HL-60/S4 treated with retinoic acid at 250 ng/mL for 4 days and 3 days (cell line): ENCODE measurements at regions not wholly inside any gene's neighbourhood (a gene's known extent, or its start where the extent isn't known, plus 50 kb on each side); places are given as distances from the start of the nearest gene placed in this dataset.
"Not testable (repeated sequence)": the region's sequence is repeated elsewhere in the genome, so short reads cannot be mapped to it uniquely, and the experiment has no call there.

Experiments used
- in situ Hi-C: fragments of 300-500 bp; cut with MboI; formaldehyde crosslinking; loops from 2 replicates; pipeline ENCODE4 v1.7.0; 2022; ENCODE audit warnings: low sequenced_read_pairs

DNA sequence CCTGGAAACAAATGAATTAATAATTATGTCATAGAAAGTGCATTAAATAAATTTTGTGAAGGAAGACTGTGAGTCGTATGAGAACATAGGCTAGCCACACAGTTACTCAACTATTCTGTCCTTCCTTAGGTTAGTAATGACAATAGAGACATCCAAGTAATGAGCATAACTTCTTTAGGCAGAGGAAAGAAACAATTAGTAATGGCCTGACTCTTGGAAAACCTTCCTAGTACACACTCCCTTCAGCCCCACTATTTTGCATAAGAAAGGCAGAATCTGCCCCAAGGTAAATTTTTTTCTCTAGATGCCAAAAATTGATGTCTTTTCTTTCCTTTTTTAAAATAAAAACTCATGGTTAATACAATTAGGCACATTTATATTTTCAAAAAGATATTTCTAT lies 1619.0 kb upstream of the WWC1 start:
- in situ Hi-C loops, result no loop called here

GRCh38 chr5:166677891-166678290 lies 1613.6 kb upstream of the WWC1 start:
- in situ Hi-C loops, result no loop called here

GRCh38 chr5:166679331-166679730 lies 1612.1 kb upstream of the WWC1 start:
- in situ Hi-C loops, result no loop called here

DNA sequence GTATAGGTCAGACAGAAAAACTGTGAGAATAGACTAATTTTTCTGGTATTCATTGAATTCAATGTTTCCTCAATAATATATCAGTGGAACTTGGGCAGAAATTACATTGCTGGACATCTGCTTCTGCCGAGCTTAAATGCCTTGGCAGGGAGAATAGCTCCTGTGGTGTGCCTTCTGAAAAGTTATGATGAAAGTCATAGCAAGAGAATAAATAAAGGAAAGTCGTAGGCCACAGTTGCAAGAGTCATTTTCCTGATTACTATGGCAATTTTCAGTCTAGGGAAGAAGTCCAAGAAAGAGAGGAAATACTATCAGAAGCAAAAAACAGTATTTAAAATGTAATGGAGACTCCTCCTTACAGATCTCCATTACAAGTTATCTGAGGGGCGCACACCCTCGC lies 1596.1 kb upstream of the WWC1 start:
- in situ Hi-C loops, result no loop called here

DNA sequence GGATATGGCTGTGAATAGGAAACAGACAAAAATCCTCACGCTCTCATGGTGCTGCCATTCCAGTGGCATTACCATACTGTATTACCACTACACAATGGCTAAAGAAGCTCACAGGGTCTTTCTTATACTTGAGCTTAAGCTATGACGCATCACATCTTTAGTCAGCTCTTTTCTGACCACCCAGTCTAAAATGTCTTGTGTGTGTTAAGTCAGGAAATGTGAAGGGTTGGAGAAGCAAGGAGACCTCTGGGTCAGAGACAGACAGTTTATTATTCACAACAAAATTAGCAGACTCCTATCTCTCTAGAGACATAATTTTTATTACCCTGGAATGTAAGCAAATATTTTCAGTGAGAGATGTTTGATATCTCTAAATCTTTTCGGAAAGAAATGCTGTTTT lies 1583.2 kb upstream of the WWC1 start:
- in situ Hi-C loops, result no loop called here

- in situ Hi-C loops, result no loop called here
Observed at GRCh38 chr5:166709691-166710090, 1581.8 kb upstream of the WWC1 start.

GRCh38 chr5:166710271-166710670 lies 1581.2 kb upstream of the WWC1 start:
- in situ Hi-C loops, result no loop called here

DNA sequence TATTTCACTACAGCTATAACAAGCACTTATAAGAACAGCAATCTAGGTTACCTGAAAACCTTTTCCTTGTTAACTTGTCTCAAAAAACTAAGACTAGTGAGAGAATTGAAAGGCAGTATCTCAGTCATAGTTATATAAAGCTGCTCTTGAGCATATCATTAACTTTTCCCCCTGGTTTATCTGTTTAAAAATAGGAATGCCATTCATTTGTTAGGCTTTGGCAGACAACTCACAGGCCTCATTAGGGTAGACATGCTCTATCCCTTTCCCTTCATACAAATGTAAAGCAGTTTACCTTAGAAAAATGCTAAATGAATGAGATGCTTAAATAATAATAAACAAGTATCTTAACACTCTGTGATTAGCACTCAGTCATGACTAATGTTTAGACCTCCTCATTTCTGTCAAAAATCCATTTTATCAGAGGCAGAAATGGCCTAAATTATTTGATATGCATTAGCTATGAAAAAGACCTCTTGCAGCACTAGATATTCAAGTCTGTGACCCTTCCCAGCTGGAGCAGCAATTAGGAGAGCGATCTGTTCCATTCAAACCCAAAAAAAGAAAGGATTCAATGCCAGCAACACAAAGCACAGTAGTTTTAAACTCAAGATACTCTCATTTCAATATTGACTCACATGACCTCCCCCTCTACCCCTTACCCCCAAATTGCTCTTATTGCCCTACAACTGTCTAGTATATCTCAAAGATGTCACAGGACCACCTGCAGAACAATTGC lies 1578.8 kb upstream of the WWC1 start:
- in situ Hi-C loops, result no loop called here

DNA sequence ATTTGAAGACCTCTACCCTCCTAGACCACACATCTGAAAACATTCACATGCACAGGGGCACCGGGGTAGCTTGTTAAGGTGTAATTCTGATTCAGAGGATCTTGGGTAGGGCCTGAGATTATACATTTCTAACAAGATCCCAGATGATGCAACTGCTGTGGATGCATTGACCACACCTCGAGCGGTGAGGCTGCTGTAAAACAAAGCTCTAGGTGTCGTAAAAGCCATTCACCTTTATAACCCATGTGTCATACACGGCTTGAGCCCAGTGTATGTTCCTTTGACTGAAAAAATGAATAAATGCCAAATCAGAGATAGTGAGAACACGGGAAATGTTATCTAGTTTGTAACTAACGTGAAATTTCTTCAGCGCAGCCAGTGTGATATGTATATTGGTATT lies 1578.2 kb upstream of the WWC1 start:
- in situ Hi-C loops, result no loop called here

DNA sequence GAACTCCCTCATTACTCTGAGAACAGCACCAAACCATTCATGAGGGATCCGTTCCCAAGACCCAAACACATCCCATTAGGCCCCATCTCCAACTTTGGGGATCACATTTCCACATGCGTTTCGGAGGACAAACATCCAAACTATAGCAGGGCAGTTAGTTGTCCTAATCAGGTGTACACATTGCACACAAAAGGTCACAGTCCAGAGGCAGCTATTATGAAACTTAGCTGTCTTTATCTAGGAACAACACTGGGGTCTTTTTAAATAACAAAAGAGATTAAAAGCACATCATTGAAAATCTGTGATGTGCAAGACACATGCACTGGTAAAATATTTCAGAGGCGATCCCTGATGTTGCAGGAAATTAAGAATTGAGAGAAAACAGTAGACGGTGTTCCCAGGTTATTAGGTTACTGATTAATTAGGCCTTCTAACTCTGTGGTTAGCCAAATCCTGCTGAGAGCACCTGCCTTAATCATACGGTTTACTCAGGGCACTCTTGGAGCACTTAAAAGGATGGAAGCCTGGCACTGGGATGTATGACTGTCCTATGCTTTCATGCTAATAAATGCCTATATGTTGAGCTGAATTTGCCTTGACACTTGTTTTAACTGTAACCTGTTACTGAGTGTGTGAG lies 1574.5 kb upstream of the WWC1 start:
- in situ Hi-C loops, result no loop called here

GRCh38 chr5:166719991-166720390 lies 1571.5 kb upstream of the WWC1 start:
- in situ Hi-C loops, result no loop called here

DNA sequence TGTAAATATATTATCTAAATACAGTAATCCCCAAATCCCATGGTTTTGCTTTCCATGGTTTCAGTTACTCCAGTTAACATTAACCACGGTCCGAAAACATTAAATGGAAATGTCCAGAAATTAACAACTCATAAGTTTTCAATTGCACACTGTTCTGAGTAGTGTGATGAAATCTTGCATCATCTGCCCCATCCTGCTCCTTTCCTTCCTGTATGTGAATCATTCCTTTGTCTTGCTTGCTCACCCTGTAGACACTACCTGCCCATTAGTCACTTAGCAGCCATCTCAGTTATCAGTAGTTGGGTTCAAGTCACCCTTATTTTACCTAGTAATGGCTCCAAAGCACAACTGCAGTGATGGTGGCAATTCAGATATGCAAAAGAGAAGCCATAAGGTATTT lies 1568.5 kb upstream of the WWC1 start:
- in situ Hi-C loops, result no loop called here

GRCh38 chr5:166724284-166724683 lies 1567.2 kb upstream of the WWC1 start:
- in situ Hi-C loops, result no loop called here

DNA sequence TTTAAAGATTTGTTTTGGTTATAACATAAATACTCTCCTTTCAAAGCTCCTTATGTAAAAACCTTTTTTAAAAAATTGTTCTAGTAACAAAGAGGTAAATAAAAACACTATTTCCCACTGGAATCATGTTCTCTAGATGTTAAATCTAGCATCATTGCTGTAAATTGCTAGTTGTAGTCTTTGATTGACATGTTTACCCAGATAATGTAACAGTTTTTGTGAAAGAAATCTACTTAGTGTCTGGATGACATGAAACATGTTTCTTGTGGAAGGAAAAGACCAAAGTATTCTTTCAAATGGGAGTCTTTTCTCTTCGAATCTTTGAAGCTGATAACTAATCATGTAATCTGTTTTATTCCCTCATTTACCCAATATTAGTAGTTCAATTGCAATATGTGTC lies 1565.9 kb upstream of the WWC1 start:
- in situ Hi-C loops, result no loop called here

- in situ Hi-C loops, result no loop called here
Observed at GRCh38 chr5:166726406-166726805, 1565.0 kb upstream of the WWC1 start.

DNA sequence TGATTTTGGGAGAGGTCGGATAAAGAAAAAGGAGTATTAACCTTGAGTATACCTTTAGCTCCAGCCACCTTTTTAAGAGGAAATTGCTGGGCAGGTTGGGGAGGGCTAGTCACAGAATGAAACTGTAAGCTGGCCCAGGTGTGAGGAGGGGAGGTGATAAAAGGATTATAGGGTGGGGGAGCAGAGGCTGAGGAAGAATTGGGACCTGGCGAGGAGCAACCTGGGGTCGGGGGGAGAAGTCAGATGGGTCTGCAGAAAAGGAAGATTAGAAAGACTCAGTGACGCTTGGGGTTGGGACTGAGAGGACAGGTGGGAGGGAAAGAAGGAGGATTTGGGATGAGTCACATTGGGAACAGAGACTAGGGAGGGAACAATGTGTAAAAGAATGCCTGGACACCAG lies 1548.5 kb upstream of the WWC1 start:
- in situ Hi-C loops, result not testable (repeated sequence)

GRCh38 chr5:166746506-166746905 lies 1544.9 kb upstream of the WWC1 start:
- in situ Hi-C loops, result no loop called here

DNA sequence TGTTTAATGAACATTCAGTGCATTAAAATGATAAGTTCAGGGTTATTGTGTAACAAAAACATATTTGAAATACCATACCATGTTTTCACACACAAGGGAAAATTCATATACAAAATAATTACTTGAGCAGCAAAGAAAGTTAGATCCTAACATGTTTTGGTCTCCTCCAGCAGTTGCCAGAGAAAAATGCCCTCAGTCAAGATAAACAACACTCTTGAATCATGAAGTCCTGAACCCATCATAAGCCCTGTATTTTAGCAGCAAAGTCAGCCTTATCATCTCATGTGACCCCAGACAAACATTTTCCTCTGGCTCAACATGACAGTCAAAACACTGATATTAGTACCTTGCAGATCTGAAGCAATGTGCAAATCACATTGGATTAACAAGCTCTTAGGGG lies 1541.1 kb upstream of the WWC1 start:
- in situ Hi-C loops, result no loop called here

DNA sequence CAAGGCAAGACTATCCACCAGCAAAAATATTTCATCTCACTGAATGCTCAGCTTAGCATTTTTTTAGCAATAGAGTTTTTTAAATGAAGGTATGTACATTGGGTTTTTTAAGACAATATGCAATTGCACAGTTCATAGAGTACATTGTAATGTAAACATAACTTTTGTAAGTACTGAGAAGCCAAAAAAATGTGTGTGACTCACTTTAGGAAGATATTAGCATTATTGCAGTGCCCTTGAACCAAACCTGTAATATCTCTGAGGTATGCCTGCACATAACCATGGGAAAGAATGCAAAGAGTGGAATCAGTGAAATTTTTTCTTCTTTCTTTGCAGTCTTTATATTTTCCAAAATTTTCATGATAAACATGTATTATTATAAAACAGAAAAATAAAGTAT lies 1533.3 kb upstream of the WWC1 start:
- in situ Hi-C loops, result no loop called here

DNA sequence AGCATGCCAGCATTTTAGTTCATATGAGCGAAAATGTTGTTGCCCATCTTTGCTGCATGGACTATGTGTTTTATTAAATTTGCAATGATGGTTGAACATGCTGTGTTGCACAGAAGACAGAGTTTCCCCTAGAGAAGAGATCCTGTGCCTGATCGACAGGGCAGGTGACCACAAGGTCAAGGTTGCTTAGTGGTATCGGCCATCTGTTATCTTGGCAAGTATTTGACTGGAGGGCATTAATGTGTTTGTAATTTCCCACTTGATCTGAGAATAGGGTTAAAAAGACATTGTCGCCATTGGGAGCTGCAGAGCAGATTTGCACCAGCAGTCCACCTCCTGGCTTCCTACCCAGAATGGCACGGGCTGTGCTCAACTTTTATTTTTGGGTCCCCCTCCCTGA lies 1523.6 kb upstream of the WWC1 start:
- in situ Hi-C loops, result no loop called here

DNA sequence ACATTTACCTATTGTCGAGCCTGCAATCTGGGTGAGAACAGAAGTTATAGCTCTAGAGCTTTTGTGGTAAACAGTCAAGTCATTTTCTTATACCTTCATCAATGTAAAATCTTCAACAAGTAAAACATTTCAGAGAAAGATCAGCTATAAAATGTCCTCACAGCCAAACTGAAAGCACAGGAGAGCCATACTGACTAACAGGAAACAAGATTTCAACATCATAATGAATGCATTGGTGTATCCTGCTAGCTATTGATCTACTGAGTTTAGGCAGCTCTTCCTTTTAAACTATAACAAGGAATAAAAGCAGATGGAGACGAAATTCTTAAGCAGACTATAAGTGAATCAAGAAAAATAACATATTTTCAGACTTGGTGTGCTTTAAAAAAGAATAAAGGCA lies 1522.9 kb upstream of the WWC1 start:
- in situ Hi-C loops, result no loop called here

- in situ Hi-C loops, result no loop called here
Observed at GRCh38 chr5:166772770-166773169, 1518.7 kb upstream of the WWC1 start.

DNA sequence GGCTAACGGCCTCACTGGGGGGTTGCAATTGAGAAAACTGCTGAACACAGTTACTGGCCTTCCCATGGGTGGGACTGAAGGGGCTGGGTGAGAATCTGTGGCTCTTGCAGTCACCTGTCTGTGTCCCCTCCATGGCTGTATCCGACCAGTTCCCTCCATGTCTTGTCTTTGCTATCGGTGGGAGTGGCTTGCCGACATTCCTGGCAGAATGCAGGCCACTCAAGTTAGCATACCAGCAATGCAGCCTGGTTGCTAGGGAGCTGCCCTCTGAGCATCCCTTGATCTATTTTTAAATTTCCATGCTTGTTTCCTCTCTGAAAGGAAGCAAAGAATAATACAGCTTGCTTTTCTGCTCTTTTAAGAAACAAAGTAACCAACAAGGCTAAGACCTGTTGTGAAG lies 1509.7 kb upstream of the WWC1 start:
- in situ Hi-C loops, result no loop called here
